Fibroblast of lung (primary cell): ENCODE measurements at regions not wholly inside any gene's neighbourhood (a gene's known extent, or its start where the extent isn't known, plus 50 kb on each side); places are given as distances from the start of the nearest gene placed in this dataset.

ENCODE experiments used
- DNase-seq, 2 donors: peaks; one replicate each; pipeline versions ENCODE4 v3.0.0 to v3.0.0-alpha.2; 2010; ENCODE audit warnings: low read depth in 2 of 2
- H2AFZ ChIP-seq: 2 replicates; pipeline ENCODE4 v1.5.1; 2012; ENCODE audit warnings: low read length, control low read depth, inconsistent platforms
- H3K27ac ChIP-seq: 2 replicates; pipeline ENCODE4 v1.5.1; 2011; ENCODE audit warnings: low read length, control low read depth; ENCODE audit not compliant: insufficient read depth
- H3K27me3 ChIP-seq: 2 replicates; pipeline ENCODE4 v1.5.1; 2011; ENCODE audit warnings: mild to moderate bottlenecking, low read length; ENCODE audit not compliant: control insufficient read depth, insufficient read depth
- H3K36me3 ChIP-seq: 2 replicates; pipeline ENCODE4 v1.5.1; 2011; ENCODE audit warnings: low read length; ENCODE audit not compliant: control insufficient read depth, insufficient read depth
- H3K4me1 ChIP-seq: 2 replicates; pipeline ENCODE4 v1.5.1; 2011; ENCODE audit warnings: low read length; ENCODE audit not compliant: control insufficient read depth, insufficient read depth; ENCODE audit errors: extremely low read depth
- H3K4me2 ChIP-seq: 2 replicates; pipeline ENCODE4 v1.5.1; 2011; ENCODE audit warnings: low read length, control low read depth; ENCODE audit not compliant: insufficient read depth; ENCODE audit errors: extremely low read depth
- H3K4me3 ChIP-seq, 4 experiments: fragments of 200-600 bp in 1 of 4; sonication (generic) in 1 of 4; replicated peaks in 1 of 4; 2 replicates each; pipeline ENCODE4 v1.5.1; 2011 to 2016; ENCODE audit warnings: low read length in 4 of 4, low read depth in 3 of 4, mild to moderate bottlenecking in 3 of 4, control low read depth in 2 of 4, inconsistent platforms in 1 of 4, mixed read lengths in 1 of 4; ENCODE audit not compliant: insufficient read depth in 1 of 4; ENCODE audit errors: control extremely low read depth in 1 of 4
- H3K79me2 ChIP-seq: 2 replicates; pipeline ENCODE4 v1.5.1; 2012; ENCODE audit warnings: mild to moderate bottlenecking, low read length, inconsistent platforms; ENCODE audit not compliant: control insufficient read depth, insufficient read depth
- H3K9ac ChIP-seq: 2 replicates; pipeline ENCODE4 v1.5.1; 2011; ENCODE audit warnings: mild to moderate bottlenecking, low read length, control low read depth; ENCODE audit not compliant: insufficient read depth
- H3K9me3 ChIP-seq: 2 replicates; pipeline ENCODE4 v1.5.1; 2012; ENCODE audit warnings: low read depth, low read length; ENCODE audit not compliant: control insufficient read depth, insufficient read depth
- H4K20me1 ChIP-seq: 2 replicates; pipeline ENCODE4 v1.5.1; 2011; ENCODE audit warnings: low read length; ENCODE audit not compliant: control insufficient read depth, insufficient read depth; ENCODE audit errors: extremely low read depth
- EZH2 ChIP-seq: IDR thresholded peaks from 2 replicates; pipeline ENCODE4 v1.5.1; 2012; ENCODE audit warnings: low read length, control low read depth, mild to moderate bottlenecking; ENCODE audit errors: missing control alignments
- TF ChIP-seq, protein P1 (sequence below), 2 donors: IDR thresholded peaks in 1 of 2; conservative IDR thresholded peaks in 1 of 2; 1 replicate in 1 of 2; 2 replicates in 1 of 2; pipeline ENCODE4 v1.5.1; 2011 to 2012; ENCODE audit warnings: low read length in 2 of 2, control low read depth in 1 of 2, inconsistent platforms in 1 of 2, low read depth in 1 of 2, mild to moderate bottlenecking in 1 of 2

DNA sequence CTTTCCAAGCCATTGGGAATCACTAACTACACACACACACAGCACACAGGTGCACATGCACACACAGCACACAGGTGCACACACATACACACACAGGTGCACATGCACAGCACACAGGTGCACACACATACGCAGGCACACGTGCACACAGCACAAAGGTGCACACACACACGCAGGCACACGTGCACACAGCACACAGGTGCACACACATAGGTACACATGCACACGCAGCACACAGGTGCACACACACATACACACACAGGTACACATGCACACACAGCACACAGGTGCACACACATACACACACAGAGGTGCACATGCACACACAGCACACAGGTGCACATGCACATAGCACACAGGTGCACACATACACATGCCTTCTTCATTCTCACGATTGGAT lies 80.9 kb downstream of the HMX1 start:
- Histone ChIP-seq H3K9me3 (no peaks in the 10 kb centered on the region), H3K27me3 (no peaks in the 10 kb centered on the region)
- no peak for DNase-seq

DNA sequence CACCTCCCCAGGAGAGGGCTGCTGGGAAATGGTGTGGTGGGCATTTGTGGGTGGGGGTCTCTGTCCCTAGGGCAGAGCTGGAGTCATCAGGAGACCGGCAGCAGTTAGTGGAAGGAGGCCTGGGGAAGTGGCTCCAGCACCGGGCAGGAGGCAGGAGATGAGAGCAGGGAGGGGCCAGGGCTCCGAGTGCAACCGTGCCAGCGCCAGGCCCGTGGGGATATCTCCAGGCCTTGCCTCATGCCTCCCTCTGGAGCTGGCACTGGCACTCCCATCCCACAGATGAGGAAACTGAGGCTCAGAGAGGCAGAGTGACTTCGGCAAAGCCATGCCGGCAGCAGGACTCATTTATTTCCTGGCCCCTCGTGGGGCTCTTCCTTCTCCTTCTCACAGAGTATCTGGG lies 83.5 kb downstream of the HMX1 start:
- TF ChIP-seq EZH2, result no peak
- TF ChIP-seq, protein P1, sequence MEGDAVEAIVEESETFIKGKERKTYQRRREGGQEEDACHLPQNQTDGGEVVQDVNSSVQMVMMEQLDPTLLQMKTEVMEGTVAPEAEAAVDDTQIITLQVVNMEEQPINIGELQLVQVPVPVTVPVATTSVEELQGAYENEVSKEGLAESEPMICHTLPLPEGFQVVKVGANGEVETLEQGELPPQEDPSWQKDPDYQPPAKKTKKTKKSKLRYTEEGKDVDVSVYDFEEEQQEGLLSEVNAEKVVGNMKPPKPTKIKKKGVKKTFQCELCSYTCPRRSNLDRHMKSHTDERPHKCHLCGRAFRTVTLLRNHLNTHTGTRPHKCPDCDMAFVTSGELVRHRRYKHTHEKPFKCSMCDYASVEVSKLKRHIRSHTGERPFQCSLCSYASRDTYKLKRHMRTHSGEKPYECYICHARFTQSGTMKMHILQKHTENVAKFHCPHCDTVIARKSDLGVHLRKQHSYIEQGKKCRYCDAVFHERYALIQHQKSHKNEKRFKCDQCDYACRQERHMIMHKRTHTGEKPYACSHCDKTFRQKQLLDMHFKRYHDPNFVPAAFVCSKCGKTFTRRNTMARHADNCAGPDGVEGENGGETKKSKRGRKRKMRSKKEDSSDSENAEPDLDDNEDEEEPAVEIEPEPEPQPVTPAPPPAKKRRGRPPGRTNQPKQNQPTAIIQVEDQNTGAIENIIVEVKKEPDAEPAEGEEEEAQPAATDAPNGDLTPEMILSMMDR (conservative IDR thresholded peaks at IDR 0.05 in 1 of 2, IDR thresholded peaks at IDR 0.05 in 1 of 2; ENCODE audit: low read depth in 1 of 2, low read length in 2 of 2), result no peak
- DNase-seq, result no peak
- Histone ChIP-seq H4K20me1 (no peaks in the 10 kb centered on the region), H3K27me3 (no peaks in the 10 kb centered on the region), H3K4me3 (no peak overlapping the region), H3K79me2 (no peaks in the 10 kb centered on the region), H3K4me2 (no peak overlapping the region), H3K4me1 (no peaks in the 10 kb centered on the region), H3K27ac (no peak overlapping the region), H3K9me3 (no peaks in the 10 kb centered on the region), H2AFZ (no peak overlapping the region), H3K36me3 (no peaks in the 10 kb centered on the region), H3K9ac (no peak overlapping the region)

More for the DNA sequence above, 80.9 kb downstream of the HMX1 start:
- H3K4me3 ChIP-seq, result no peak overlapping the region
- H3K4me1 ChIP-seq, result no peaks in the 10 kb centered on the region
- H3K4me2 ChIP-seq, result no peak overlapping the region
- no peak overlapping the region for H2AFZ ChIP-seq
- no peak overlapping the region for H3K9ac ChIP-seq
- H3K36me3 ChIP-seq, result no peaks in the 10 kb centered on the region
- TF ChIP-seq EZH2, result no peak
- TF ChIP-seq, protein P1 (conservative IDR thresholded peaks at IDR 0.05 in 1 of 2, IDR thresholded peaks at IDR 0.05 in 1 of 2; ENCODE audit: low read depth in 1 of 2, low read length in 2 of 2), result no peak
- H3K27ac ChIP-seq, result no peak overlapping the region
- H4K20me1 ChIP-seq, result no peaks in the 10 kb centered on the region
- H3K79me2 ChIP-seq, result no peaks in the 10 kb centered on the region

DNA sequence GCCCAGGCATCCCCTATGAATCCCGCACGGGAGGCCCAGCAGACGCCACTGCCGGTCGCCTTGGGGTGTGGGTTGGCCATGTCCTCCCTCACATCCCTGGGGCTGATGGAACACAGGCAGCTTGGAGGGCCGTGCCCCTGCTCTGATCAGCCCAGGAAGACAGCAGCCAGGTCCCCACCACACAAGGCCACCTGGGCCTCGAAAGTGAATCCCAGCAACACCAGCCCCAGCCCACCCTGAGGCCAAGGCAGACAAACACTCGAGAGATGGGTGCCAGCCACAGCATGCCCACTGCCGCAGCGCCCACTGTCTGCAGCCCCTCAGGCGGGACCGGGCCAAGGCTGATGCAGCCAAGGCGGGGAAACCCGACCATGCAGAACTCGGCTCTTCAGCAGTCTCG lies 85.5 kb downstream of the HMX1 start:
- no peaks in the 10 kb centered on the region for H4K20me1 ChIP-seq
- H3K9ac ChIP-seq, result no peak overlapping the region
- no peak overlapping the region for H3K27ac ChIP-seq
- no peaks in the 10 kb centered on the region for H3K36me3 ChIP-seq
- TF ChIP-seq EZH2, result no peak
- TF ChIP-seq, protein P1 (conservative IDR thresholded peaks at IDR 0.05 in 1 of 2, IDR thresholded peaks at IDR 0.05 in 1 of 2; ENCODE audit: low read depth in 1 of 2, low read length in 2 of 2), result no peak
- no peak for DNase-seq
- no peaks in the 10 kb centered on the region for H3K79me2 ChIP-seq
- no peaks in the 10 kb centered on the region for H3K9me3 ChIP-seq
- no peak overlapping the region for H3K4me2 ChIP-seq
- H3K4me3 ChIP-seq, result no peak overlapping the region
- no peak overlapping the region for H2AFZ ChIP-seq
- no peaks in the 10 kb centered on the region for H3K4me1 ChIP-seq
- H3K27me3 ChIP-seq, result no peaks in the 10 kb centered on the region
